H7 (cell line): ENCODE measurements at regions not wholly inside any gene's neighbourhood (a gene's known extent, or its start where the extent isn't known, plus 50 kb on each side); places are given as distances from the start of the nearest gene placed in this dataset.

Source experiments
- DNase-seq: peaks from one replicate; pipeline ENCODE4 v3.0.0; 2012
- H3K27me3 ChIP-seq: 2 replicates; pipeline ENCODE4 v1.6.0; 2011; ENCODE audit warnings: mild to moderate bottlenecking, low read length; ENCODE audit not compliant: control insufficient read depth, insufficient read depth
- H3K36me3 ChIP-seq: replicated peaks from 2 replicates; pipeline ENCODE4 v1.5.1; 2011; ENCODE audit warnings: low read length; ENCODE audit not compliant: control insufficient read depth, insufficient read depth
- H3K4me3 ChIP-seq: 2 replicates; pipeline ENCODE4 v1.5.1; 2011; ENCODE audit warnings: low read depth, mild to moderate bottlenecking, control low read depth, low read length, moderate library complexity; ENCODE audit not compliant: insufficient read depth

DNA sequence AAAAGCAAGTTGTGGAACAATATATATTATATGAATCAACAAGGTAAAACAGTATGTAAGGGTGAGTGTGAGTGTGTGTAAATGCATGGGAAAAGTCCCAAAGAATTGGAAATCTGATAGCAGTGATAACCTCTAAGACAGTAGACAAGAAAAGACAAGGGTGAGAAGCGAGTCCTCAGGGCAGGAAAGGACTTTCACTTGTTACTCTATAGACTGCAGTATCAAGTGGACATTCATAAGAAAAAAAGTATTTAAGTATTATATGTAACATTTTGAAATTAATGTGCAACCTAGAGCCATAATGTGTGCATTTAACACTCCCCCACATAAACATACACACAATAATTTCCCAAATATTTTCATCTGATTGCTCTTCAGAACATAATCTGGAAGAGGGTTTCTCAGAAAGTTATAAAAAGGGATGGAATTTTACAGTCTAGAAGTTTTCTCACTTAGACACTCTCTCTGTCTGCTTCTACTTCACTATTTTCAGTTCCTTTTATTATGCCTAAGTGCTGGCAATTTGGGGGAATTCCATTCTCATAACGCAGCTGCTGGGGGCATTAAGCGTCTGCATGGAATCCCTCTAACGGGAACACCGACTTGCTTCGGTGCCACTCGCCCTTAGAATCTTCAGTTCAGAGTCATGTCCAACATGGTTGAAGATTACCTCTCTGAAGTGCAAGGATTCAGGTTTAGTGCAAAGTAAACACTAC lies 50.0 kb upstream of the CDIN1 start:
- DNase-seq, result no peak
- Histone ChIP-seq H3K4me3 (no peak overlapping the region), H3K36me3 (no peaks in the 10 kb centered on the region), H3K27me3 (no peaks in the 10 kb centered on the region)
